VCaP (cell line): ENCODE measurements at regions not wholly inside any gene's neighbourhood (a gene's known extent, or its start where the extent isn't known, plus 50 kb on each side); places are given as distances from the start of the nearest gene placed in this dataset.

ENCODE experiments used
- H3K27ac ChIP-seq: fragments of 450-650 bp; 2 replicates; pipeline ENCODE4 v1.5.1; 2017
- CTCF ChIP-seq: fragments of 450-650 bp; conservative IDR thresholded peaks from 2 replicates; pipeline ENCODE4 v1.5.1; 2017; ENCODE audit warnings: mild to moderate bottlenecking, moderate library complexity

- no peak overlapping the region for H3K27ac ChIP-seq
- peak; percentile 80 for TF ChIP-seq CTCF
Measured at GRCh38 chr2:16487686-16488085, 177.9 kb downstream of the CYRIA start.

- H3K27ac ChIP-seq, result no peak overlapping the region; the same call in 1 of the 2 replicates
- TF ChIP-seq CTCF, result no peak
Measured at GRCh38 chr2:16485251-16485650, 180.4 kb downstream of the CYRIA start.

GRCh38 chr2:16482460-16482859 lies 183.2 kb downstream of the CYRIA start:
- no peak for TF ChIP-seq CTCF
- no peak overlapping the region for H3K27ac ChIP-seq

GRCh38 chr2:16481351-16481750 lies 184.3 kb downstream of the CYRIA start:
- H3K27ac ChIP-seq, result no peak overlapping the region
- no peak for TF ChIP-seq CTCF

- no peak for TF ChIP-seq CTCF
- H3K27ac ChIP-seq, result no peak overlapping the region
Measured at GRCh38 chr2:16479721-16480120, 185.9 kb downstream of the CYRIA start.

- H3K27ac ChIP-seq, result no peak overlapping the region
- no peak for TF ChIP-seq CTCF
Measured at GRCh38 chr2:16478434-16479210, 187.0 kb downstream of the CYRIA start.

- H3K27ac ChIP-seq, result no peak overlapping the region
Measured at GRCh38 chr2:16477648-16478047, 188.0 kb downstream of the CYRIA start.

More at GRCh38 chr2:16477648-16478047, 188.0 kb downstream of the CYRIA start:
- TF ChIP-seq CTCF, result no peak
